ENCODE measurements at regions not wholly inside any gene's neighbourhood (a gene's known extent, or its start where the extent isn't known, plus 50 kb on each side); places are given as distances from the start of the nearest gene placed in this dataset.

DNA sequence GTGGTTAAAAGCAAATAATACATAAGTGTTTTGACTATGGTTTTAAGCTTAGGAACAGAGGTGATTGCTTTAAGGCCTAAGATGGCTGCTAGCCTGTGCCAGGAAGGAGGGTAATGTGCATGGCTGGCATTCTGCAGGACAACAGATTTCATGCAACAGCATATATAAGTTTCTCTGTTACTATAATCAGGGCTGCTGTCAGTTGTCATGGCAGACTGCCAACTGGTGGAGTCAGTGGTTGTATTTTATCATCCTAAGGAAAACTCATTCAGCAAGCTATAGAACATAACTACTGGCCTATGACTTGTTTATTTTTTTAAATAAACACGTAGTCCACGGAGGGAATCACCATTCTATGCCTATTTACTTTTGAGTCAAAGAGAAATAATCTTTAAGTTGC, 77.7 kb upstream of the DCAF8L1 start:
- Histone ChIP-seq H3K27me3 (no peaks in the 10 kb centered on the region), H3K9me3 (no peaks in the 10 kb centered on the region), H3K27ac (no peak overlapping the region), H3K4me3 (no peak overlapping the region), H3K36me3 (no peaks in the 10 kb centered on the region), H3K4me1 (ENCODE audit: insufficient read depth) (no peaks in the 10 kb centered on the region)
- intact Hi-C loops (cut with DNase I): no loop called here
- DNase-seq: no peak
- WGBS, 3 donors: 12 to 33% (median 25%) methylated on average over 2 of the region's 2 CpGs
- TF ChIP-seq, protein P1, sequence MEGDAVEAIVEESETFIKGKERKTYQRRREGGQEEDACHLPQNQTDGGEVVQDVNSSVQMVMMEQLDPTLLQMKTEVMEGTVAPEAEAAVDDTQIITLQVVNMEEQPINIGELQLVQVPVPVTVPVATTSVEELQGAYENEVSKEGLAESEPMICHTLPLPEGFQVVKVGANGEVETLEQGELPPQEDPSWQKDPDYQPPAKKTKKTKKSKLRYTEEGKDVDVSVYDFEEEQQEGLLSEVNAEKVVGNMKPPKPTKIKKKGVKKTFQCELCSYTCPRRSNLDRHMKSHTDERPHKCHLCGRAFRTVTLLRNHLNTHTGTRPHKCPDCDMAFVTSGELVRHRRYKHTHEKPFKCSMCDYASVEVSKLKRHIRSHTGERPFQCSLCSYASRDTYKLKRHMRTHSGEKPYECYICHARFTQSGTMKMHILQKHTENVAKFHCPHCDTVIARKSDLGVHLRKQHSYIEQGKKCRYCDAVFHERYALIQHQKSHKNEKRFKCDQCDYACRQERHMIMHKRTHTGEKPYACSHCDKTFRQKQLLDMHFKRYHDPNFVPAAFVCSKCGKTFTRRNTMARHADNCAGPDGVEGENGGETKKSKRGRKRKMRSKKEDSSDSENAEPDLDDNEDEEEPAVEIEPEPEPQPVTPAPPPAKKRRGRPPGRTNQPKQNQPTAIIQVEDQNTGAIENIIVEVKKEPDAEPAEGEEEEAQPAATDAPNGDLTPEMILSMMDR (IDR thresholded peaks at IDR 0.05): no peak
- no peak for TF ChIP-seq EP300 (IDR thresholded peaks at IDR 0.05)
- no peak for TF ChIP-seq POLR2A (IDR thresholded peaks at IDR 0.05)

DNA sequence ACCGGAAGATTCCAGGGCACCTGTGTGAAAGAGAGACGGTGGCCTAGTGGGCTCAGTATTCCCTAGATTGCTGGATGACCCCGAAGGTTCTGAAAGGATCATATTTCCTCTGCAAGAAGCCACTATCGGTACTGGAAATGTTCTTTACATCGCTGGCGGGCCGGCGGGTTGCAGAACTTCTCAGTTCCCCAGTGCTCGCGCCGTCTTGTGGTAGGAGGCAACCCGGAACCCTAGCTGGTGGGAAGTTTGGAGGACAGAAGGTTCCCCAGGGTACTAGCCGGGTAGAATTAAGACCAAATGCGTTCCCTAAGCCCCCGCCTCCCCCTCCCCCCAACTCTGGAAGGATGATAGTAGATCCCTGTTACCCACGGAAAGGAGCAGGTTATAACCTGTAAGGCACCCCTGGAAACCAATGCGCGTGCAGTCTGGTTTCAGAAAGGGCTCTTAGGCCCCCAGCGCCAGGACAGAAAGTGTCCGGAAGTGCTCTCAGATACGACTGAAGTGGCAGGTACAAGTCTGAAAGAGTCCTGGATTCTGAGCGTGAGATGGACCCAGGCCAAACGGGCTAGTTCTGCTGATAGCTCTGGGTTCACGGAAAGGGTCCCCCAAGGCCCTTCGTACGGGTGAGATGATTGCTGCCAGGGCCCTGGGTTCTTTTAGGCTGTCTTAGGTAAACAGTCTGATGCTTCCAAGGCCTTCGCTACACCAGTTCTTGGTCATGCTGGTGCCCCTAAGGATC, 61.7 kb upstream of the DCAF8L1 start:
- WGBS, 3 donors: 76 to 82% (median 82%) methylated on average over 27 of the region's 27 CpGs
- TF ChIP-seq EP300 (IDR thresholded peaks at IDR 0.05): no peak
- TF ChIP-seq, protein P1 (IDR thresholded peaks at IDR 0.05): no peak
- no peak for TF ChIP-seq POLR2A (IDR thresholded peaks at IDR 0.05)
- no peaks in the 10 kb centered on the region for H3K4me1 ChIP-seq (ENCODE audit: insufficient read depth)
- H3K27ac ChIP-seq: no peak overlapping the region
- no peaks in the 10 kb centered on the region for H3K27me3 ChIP-seq
- DNase-seq: no peak
- H3K36me3 ChIP-seq: no peaks in the 10 kb centered on the region
- H3K4me3 ChIP-seq: no peak overlapping the region
- intact Hi-C loops (cut with DNase I): no loop called here
- peaks cover 0 to 6% of the 10 kb centered on the region in 2 donors for H3K9me3 ChIP-seq

GRCh38 chrX:28042260-28042659, 61.0 kb upstream of the DCAF8L1 start:
- WGBS, 3 donors: 84 to 89% (median 84%) methylated on average over 16 of the region's 16 CpGs
- TF ChIP-seq, protein P1 (IDR thresholded peaks at IDR 0.05): no peak
- TF ChIP-seq EP300 (IDR thresholded peaks at IDR 0.05) (no peak), POLR2A (IDR thresholded peaks at IDR 0.05) (no peak)
- Histone ChIP-seq H3K27me3 (no peaks in the 10 kb centered on the region), H3K9me3 (peaks cover 0 to 6% of the 10 kb centered on the region in 2 donors), H3K4me3 (no peak overlapping the region), H3K4me1 (ENCODE audit: insufficient read depth) (no peaks in the 10 kb centered on the region), H3K27ac (no peak overlapping the region), H3K36me3 (no peaks in the 10 kb centered on the region)
- intact Hi-C loops (cut with DNase I): no loop called here
- DNase-seq: no peak

- WGBS, 3 donors: 78 to 82% (median 82%) methylated on average over 8 of the region's 8 CpGs
- no peak for TF ChIP-seq EP300 (IDR thresholded peaks at IDR 0.05)
- no peak for TF ChIP-seq POLR2A (IDR thresholded peaks at IDR 0.05)
- TF ChIP-seq, protein P1 (IDR thresholded peaks at IDR 0.05): no peak
Measured at GRCh38 chrX:28039258-28039657, 58.0 kb upstream of the DCAF8L1 start.

More at GRCh38 chrX:28039258-28039657, 58.0 kb upstream of the DCAF8L1 start:
- Histone ChIP-seq H3K27ac (no peak overlapping the region), H3K9me3 (peaks cover 0 to 6% of the 10 kb centered on the region in 2 donors), H3K4me3 (no peak overlapping the region), H3K27me3 (no peaks in the 10 kb centered on the region), H3K36me3 (no peaks in the 10 kb centered on the region), H3K4me1 (ENCODE audit: insufficient read depth) (no peaks in the 10 kb centered on the region)
- intact Hi-C loops (cut with DNase I): no loop called here
- DNase-seq: no peak

Data from ovary (tissue), 7 donors.